PC-3 (cell line): ENCODE measurements at regions not wholly inside any gene's neighbourhood (a gene's known extent, or its start where the extent isn't known, plus 50 kb on each side); places are given as distances from the start of the nearest gene placed in this dataset.

ENCODE experiments used
- ATAC-seq: fragments of 200-7000 bp; cut with Tn5 transposase; 2 replicates; pipeline ENCODE4 v1.9.1; 2020; ENCODE audit warnings: mild to moderate bottlenecking, moderate library complexity
- BruUV-seq: library from RNA; stranded (reverse); fragments of 400-500 nt; replicated peaks from 2 replicates; lab custom pipeline; 2021; lab: Mats Ljungman, UMichigan
- CTCF ChIA-PET: fragments of 300-600 bp; sonication (Branson Sonifier 250); formaldehyde crosslinking; loops from one replicate; lab custom pipeline; 2022; ENCODE audit warnings: antibody characterized with exemption; lab: Charles Lee
- POLR2A ChIA-PET: fragments of 300-600 bp; sonication (Branson Sonifier 250); formaldehyde crosslinking; loops from one replicate; lab custom pipeline; 2022; ENCODE audit warnings: antibody characterized with exemption; ENCODE audit not compliant: unreplicated experiment; lab: Charles Lee
- DNase-seq: peaks from one replicate; pipeline ENCODE4 v3.0.0-alpha.2; 2015
- H2AFZ ChIP-seq: fragments of 300-600 bp; sonication (generic); 2 replicates; pipeline ENCODE4 v1.6.0; 2016; ENCODE audit warnings: antibody characterized with exemption, low read length
- H3F3A ChIP-seq: fragments of 300-600 bp; sonication (generic); one replicate; pipeline ENCODE4 v1.6.0; 2017; ENCODE audit warnings: antibody characterized with exemption, low read length, control low read depth, mild to moderate bottlenecking; ENCODE audit not compliant: unreplicated experiment
- H3K27ac ChIP-seq: fragments of 300-600 bp; sonication (generic); 2 replicates; pipeline ENCODE4 v1.5.1; 2016; ENCODE audit warnings: mild to moderate bottlenecking, low read length
- H3K27me3 ChIP-seq: fragments of 300-600 bp; sonication (generic); 2 replicates; pipeline ENCODE4 v1.6.1; 2016; ENCODE audit warnings: low read length, mixed read lengths
- H3K36me3 ChIP-seq: fragments of 300-600 bp; sonication (generic); 2 replicates; pipeline ENCODE4 v1.6.1; 2016; ENCODE audit warnings: low read depth, mixed run types, low read length, mixed read lengths
- H3K4me1 ChIP-seq: fragments of 300-600 bp; sonication (generic); 2 replicates; pipeline ENCODE4 v1.5.1; 2016; ENCODE audit warnings: low read length; ENCODE audit not compliant: insufficient read depth
- H3K4me2 ChIP-seq: fragments of 300-600 bp; sonication (generic); 2 replicates; pipeline ENCODE4 v1.6.0; 2016; ENCODE audit warnings: low read length
- H3K4me3 ChIP-seq: fragments of 300-600 bp; sonication (generic); 2 replicates; pipeline ENCODE4 v1.5.1; 2016; ENCODE audit warnings: mild to moderate bottlenecking, low read length, mixed read lengths
- H3K79me2 ChIP-seq: fragments of 300-600 bp; sonication (generic); 2 replicates; pipeline ENCODE4 v1.6.1; 2017; ENCODE audit warnings: low read length, mixed read lengths
- H3K9ac ChIP-seq: fragments of 300-600 bp; sonication (generic); 2 replicates; pipeline ENCODE4 v1.6.0; 2016; ENCODE audit warnings: mild to moderate bottlenecking, low read length
- H3K9me2 ChIP-seq: fragments of 300-600 bp; sonication (generic); replicated peaks from 2 replicates; pipeline ENCODE4 v1.6.1; 2016; ENCODE audit warnings: mixed run types, low read length, mixed read lengths
- H3K9me3 ChIP-seq: fragments of 300-600 bp; sonication (generic); 2 replicates; pipeline ENCODE4 v1.6.1; 2016; ENCODE audit warnings: low read length, mixed read lengths
- H4K20me1 ChIP-seq: fragments of 300-600 bp; sonication (generic); 2 replicates; pipeline ENCODE4 v1.6.1; 2016; ENCODE audit warnings: low read length, mixed read lengths
- CTCF ChIP-seq: fragments of 300-600 bp; sonication (generic); conservative IDR thresholded peaks from 2 replicates; pipeline ENCODE4 v1.5.1; 2017; ENCODE audit warnings: antibody characterized with exemption, low read depth, mild to moderate bottlenecking, low read length
- EZH2 ChIP-seq: fragments of 300-600 bp; sonication (generic); IDR thresholded peaks from one replicate; pipeline ENCODE4 v1.6.1; 2017; ENCODE audit warnings: antibody characterized with exemption, mild to moderate bottlenecking, low read length; ENCODE audit not compliant: unreplicated experiment
- EZH2phosphoT487 ChIP-seq: fragments of 300-600 bp; sonication (generic); IDR thresholded peaks from 2 replicates; pipeline ENCODE4 v1.6.1; 2018; ENCODE audit warnings: mild to moderate bottlenecking, antibody characterized with exemption, low read length, borderline replicate concordance
- intact Hi-C: fragments of 100-400 bp; cut with micrococcal nuclease; formaldehyde crosslinking; loops from 2 replicates; pipeline ENCODE4 v1.9.0; 2023

- Histone ChIP-seq H3K9ac (no peak overlapping the region), H3K27me3 (no peaks in the 10 kb centered on the region), H4K20me1 (no peaks in the 10 kb centered on the region), H3F3A (no peaks in the 10 kb centered on the region), H3K9me2 (no peaks in the 10 kb centered on the region), H3K4me1 (no peaks in the 10 kb centered on the region; the same call in 1 of the 2 replicates), H3K27ac (no peak overlapping the region), H2AFZ (no peak overlapping the region), H3K4me2 (no peak overlapping the region), H3K79me2 (no peaks in the 10 kb centered on the region), H3K4me3 (no peak overlapping the region), H3K36me3 (no peaks in the 10 kb centered on the region), H3K9me3 (no peaks in the 10 kb centered on the region)
- ATAC-seq (no peak), DNase-seq (no peak)
- BruUV-seq: no TSS peak
- ChIA-PET CTCF (no interaction called here), POLR2A (no interaction called here)
- no peak for TF ChIP-seq CTCF
- TF ChIP-seq EZH2phosphoT487: no peak
- TF ChIP-seq EZH2: no peak
- intact Hi-C loops: no loop called here
These were observed 72.2 kb downstream of the PTTG1 start for GRCh38 chr5:160493806-160494338.

DNA sequence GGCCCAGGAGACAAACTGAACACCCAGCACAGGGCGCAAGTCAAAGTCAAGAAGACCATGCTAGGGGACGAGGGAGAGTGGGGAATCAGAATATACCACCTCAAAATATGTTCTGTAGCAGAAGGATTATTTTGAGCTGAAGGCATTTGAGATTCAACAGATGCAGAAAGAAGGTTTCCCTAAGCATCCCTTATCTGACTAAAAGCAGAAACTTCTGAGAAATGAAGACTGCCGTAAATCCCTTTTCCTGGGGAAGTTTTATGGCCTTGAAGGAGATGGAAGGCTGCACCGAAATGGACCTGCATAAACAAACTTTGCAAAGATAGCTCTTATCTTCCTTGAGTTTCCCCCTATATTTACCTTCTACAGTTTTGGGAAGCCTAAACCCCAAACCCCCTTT, 72.8 kb downstream of the PTTG1 start:
- POLR2A ChIA-PET: no interaction called here
- Histone ChIP-seq H3K4me3 (no peak overlapping the region), H3K79me2 (no peaks in the 10 kb centered on the region), H3K36me3 (no peaks in the 10 kb centered on the region), H3K27ac (no peak overlapping the region), H4K20me1 (no peaks in the 10 kb centered on the region), H3K4me2 (no peak overlapping the region), H3F3A (no peaks in the 10 kb centered on the region), H3K27me3 (no peaks in the 10 kb centered on the region), H3K9ac (no peak overlapping the region), H3K9me3 (no peaks in the 10 kb centered on the region), H3K4me1 (no peaks in the 10 kb centered on the region; the same call in 1 of the 2 replicates), H3K9me2 (no peaks in the 10 kb centered on the region), H2AFZ (no peak overlapping the region)
- no TSS peak for BruUV-seq
- ATAC-seq: no peak
- no peak for TF ChIP-seq EZH2phosphoT487
- no peak for TF ChIP-seq CTCF
- TF ChIP-seq EZH2: no peak
- no peak for DNase-seq
- intact Hi-C loops: no loop called here
- CTCF ChIA-PET: no interaction called here

GRCh38 chr5:160496334-160496733, 74.7 kb downstream of the PTTG1 start:
- ATAC-seq (no peak), DNase-seq (no peak)
- Histone ChIP-seq H3K4me2 (no peak overlapping the region), H2AFZ (no peak overlapping the region), H4K20me1 (no peaks in the 10 kb centered on the region), H3F3A (no peaks in the 10 kb centered on the region), H3K9me3 (no peaks in the 10 kb centered on the region), H3K9ac (no peak overlapping the region), H3K4me3 (no peak overlapping the region), H3K9me2 (no peaks in the 10 kb centered on the region), H3K36me3 (no peaks in the 10 kb centered on the region), H3K27me3 (no peaks in the 10 kb centered on the region), H3K79me2 (no peaks in the 10 kb centered on the region), H3K4me1 (no peaks in the 10 kb centered on the region; the same call in 1 of the 2 replicates), H3K27ac (no peak overlapping the region)
- POLR2A ChIA-PET: no interaction called here
- CTCF ChIA-PET: no interaction called here
- no TSS peak for BruUV-seq
- no peak for TF ChIP-seq EZH2phosphoT487
- intact Hi-C loops: no loop called here
